Esophagus muscularis mucosa (tissue), 4 donors: ENCODE measurements at regions not wholly inside any gene's neighbourhood (a gene's known extent, or its start where the extent isn't known, plus 50 kb on each side); places are given as distances from the start of the nearest gene placed in this dataset.

Source experiments
- EP300 ChIP-seq: sonication (generic); formaldehyde crosslinking; IDR thresholded peaks from one replicate; pipeline ENCODE4 v1.6.1; 2017; ENCODE audit warnings: antibody characterized with exemption
- POLR2A ChIP-seq: fragments of 450-650 bp; IDR thresholded peaks from one replicate; pipeline ENCODE4 v1.6.1; 2017; ENCODE audit warnings: antibody characterized with exemption, moderate library complexity, mild to moderate bottlenecking, low read depth
- POLR2AphosphoS5 ChIP-seq, 2 donors: sonication (generic); formaldehyde crosslinking; IDR thresholded peaks; one replicate each; pipeline ENCODE4 v1.6.1; 2017; ENCODE audit warnings: antibody characterized with exemption in 2 of 2
- TF ChIP-seq, protein P1 (sequence below), 3 experiments: fragments of 200-600 bp in 2 of 3; fragments of 450-650 bp in 1 of 3; sonication (generic) in 2 of 3; IDR thresholded peaks; one replicate each; pipeline ENCODE4 v1.5.1; 2017 to 2019; ENCODE audit warnings: antibody characterized with exemption in 3 of 3, mild to moderate bottlenecking in 2 of 3, moderate library complexity in 1 of 3

DNA sequence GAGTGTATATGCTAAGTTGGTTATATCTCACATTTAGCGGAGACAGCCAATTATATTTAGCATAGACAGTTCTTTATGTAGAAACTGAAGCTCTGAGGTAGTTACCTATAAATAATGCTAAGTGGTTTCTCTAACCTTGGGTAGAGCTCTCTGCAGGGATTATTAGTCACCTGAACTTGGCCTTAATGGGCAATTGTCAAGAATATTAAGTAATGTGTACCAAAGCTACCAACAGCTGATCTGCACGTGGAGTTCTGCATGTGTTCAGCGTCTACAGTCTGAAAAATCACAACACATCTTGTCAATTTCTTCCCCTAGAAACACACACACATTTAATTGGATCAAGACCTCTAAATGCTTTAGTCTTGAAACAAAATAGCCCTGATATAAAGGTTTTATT lies 740.6 kb upstream of the FAM241A start:
- TF ChIP-seq POLR2AphosphoS5 (IDR thresholded peaks at IDR 0.05) (no peak), EP300 (no peak), POLR2A (no peak)
- TF ChIP-seq, protein P1, sequence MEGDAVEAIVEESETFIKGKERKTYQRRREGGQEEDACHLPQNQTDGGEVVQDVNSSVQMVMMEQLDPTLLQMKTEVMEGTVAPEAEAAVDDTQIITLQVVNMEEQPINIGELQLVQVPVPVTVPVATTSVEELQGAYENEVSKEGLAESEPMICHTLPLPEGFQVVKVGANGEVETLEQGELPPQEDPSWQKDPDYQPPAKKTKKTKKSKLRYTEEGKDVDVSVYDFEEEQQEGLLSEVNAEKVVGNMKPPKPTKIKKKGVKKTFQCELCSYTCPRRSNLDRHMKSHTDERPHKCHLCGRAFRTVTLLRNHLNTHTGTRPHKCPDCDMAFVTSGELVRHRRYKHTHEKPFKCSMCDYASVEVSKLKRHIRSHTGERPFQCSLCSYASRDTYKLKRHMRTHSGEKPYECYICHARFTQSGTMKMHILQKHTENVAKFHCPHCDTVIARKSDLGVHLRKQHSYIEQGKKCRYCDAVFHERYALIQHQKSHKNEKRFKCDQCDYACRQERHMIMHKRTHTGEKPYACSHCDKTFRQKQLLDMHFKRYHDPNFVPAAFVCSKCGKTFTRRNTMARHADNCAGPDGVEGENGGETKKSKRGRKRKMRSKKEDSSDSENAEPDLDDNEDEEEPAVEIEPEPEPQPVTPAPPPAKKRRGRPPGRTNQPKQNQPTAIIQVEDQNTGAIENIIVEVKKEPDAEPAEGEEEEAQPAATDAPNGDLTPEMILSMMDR (IDR thresholded peaks at IDR 0.05), result no peak
